Central memory CD8-positive, alpha-beta T cell (primary cell): ENCODE measurements at regions not wholly inside any gene's neighbourhood (a gene's known extent, or its start where the extent isn't known, plus 50 kb on each side); places are given as distances from the start of the nearest gene placed in this dataset.
A peak's percentile ranks its signal among the peaks of the same experiment; 100 is the strongest.

Experiments used
- ATAC-seq: fragments of 150-1000 bp; cut with Tn5 transposase; replicated peaks from 2 replicates; pipeline ENCODE4 v1.10.0; 2022; ENCODE audit warnings: mild to moderate bottlenecking, moderate FRiP score, moderate number of reproducible peaks; ENCODE audit not compliant: poor library complexity, severe bottlenecking; ENCODE audit errors: extremely low read depth
- DNase-seq, 2 donors: peaks; one replicate each; pipeline ENCODE4 v3.0.0; 2021; ENCODE audit warnings: low spot score in 2 of 2
- H3K27ac Mint-ChIP-seq: one replicate; pipeline ENCODE4 v1.8.0; 2022; ENCODE audit warnings: low read depth, mild to moderate bottlenecking, moderate library complexity, mixed read lengths
- H3K27me3 Mint-ChIP-seq: one replicate; pipeline ENCODE4 v1.8.0; 2022; ENCODE audit warnings: mixed read lengths
- H3K36me3 Mint-ChIP-seq: one replicate; pipeline ENCODE4 v1.8.0; 2022; ENCODE audit warnings: mild to moderate bottlenecking, moderate library complexity, mixed read lengths; ENCODE audit not compliant: insufficient read depth
- H3K4me1 Mint-ChIP-seq: one replicate; pipeline ENCODE4 v1.8.0; 2022; ENCODE audit warnings: mixed read lengths
- H3K4me3 Mint-ChIP-seq: one replicate; pipeline ENCODE4 v1.8.0; 2022; ENCODE audit warnings: mild to moderate bottlenecking, moderate library complexity, mixed read lengths
- H3K9me3 Mint-ChIP-seq: one replicate; pipeline ENCODE4 v1.8.0; 2022; ENCODE audit warnings: mixed read lengths

GRCh38 chr7:106433377-106433776, 148.6 kb upstream of the NAMPT start:
- H3K4me1 Mint-ChIP-seq = no peaks in the 10 kb centered on the region
- no peak overlapping the region for H3K4me3 Mint-ChIP-seq
- DNase-seq = no peak
- no peak for ATAC-seq
- no peaks in the 10 kb centered on the region for H3K36me3 Mint-ChIP-seq
- H3K9me3 Mint-ChIP-seq = no peaks in the 10 kb centered on the region
- H3K27ac Mint-ChIP-seq = no peak overlapping the region
- peaks cover 17% of the 10 kb centered on the region for H3K27me3 Mint-ChIP-seq

GRCh38 chr7:106430535-106431455, 146.0 kb upstream of the NAMPT start:
- no peak overlapping the region for H3K4me3 Mint-ChIP-seq
- H3K36me3 Mint-ChIP-seq = no peaks in the 10 kb centered on the region
- no peak overlapping the region for H3K27ac Mint-ChIP-seq
- peaks cover 17% of the 10 kb centered on the region for H3K27me3 Mint-ChIP-seq
- no peak for DNase-seq
- H3K9me3 Mint-ChIP-seq = no peaks in the 10 kb centered on the region
- no peaks in the 10 kb centered on the region for H3K4me1 Mint-ChIP-seq
- no peak for ATAC-seq

- DNase-seq = no peak
- Mint-ChIP-seq H3K36me3 (no peaks in the 10 kb centered on the region), H3K27ac (no peak overlapping the region), H3K4me3 (no peak overlapping the region), H3K4me1 (no peaks in the 10 kb centered on the region), H3K27me3 (peaks cover 17% of the 10 kb centered on the region), H3K9me3 (no peaks in the 10 kb centered on the region)
- no peak for ATAC-seq
Observed at GRCh38 chr7:106430103-106430502, 145.3 kb upstream of the NAMPT start.

- no peak for DNase-seq
- H3K27me3 Mint-ChIP-seq = peaks cover under 1% of the 10 kb centered on the region
- H3K4me1 Mint-ChIP-seq = peaks cover 7% of the 10 kb centered on the region
- no peak overlapping the region for H3K4me3 Mint-ChIP-seq
- H3K27ac Mint-ChIP-seq = no peak overlapping the region
- no peaks in the 10 kb centered on the region for H3K9me3 Mint-ChIP-seq
- ATAC-seq = no peak
- no peaks in the 10 kb centered on the region for H3K36me3 Mint-ChIP-seq
Observed at GRCh38 chr7:106426803-106427202, 142.0 kb upstream of the NAMPT start.

- Mint-ChIP-seq H3K9me3 (no peaks in the 10 kb centered on the region), H3K4me1 (peaks cover 7% of the 10 kb centered on the region), H3K36me3 (no peaks in the 10 kb centered on the region), H3K27me3 (peaks cover 11% of the 10 kb centered on the region), H3K27ac (peak overlapping the region; percentile 24), H3K4me3 (no peak overlapping the region)
- DNase-seq (peak in 1 of 2 donors; percentile 16), ATAC-seq (peak; percentile 80)
Observed at GRCh38 chr7:106425017-106425719, 140.4 kb upstream of the NAMPT start.

GRCh38 chr7:106424476-106425016, 139.8 kb upstream of the NAMPT start:
- DNase-seq (no peak), ATAC-seq (no peak)
- no peak overlapping the region for H3K4me3 Mint-ChIP-seq
- peaks cover 7% of the 10 kb centered on the region for H3K4me1 Mint-ChIP-seq
- peak overlapping the region; percentile 24 for H3K27ac Mint-ChIP-seq
- H3K9me3 Mint-ChIP-seq = no peaks in the 10 kb centered on the region
- no peaks in the 10 kb centered on the region for H3K36me3 Mint-ChIP-seq
- peaks cover 17% of the 10 kb centered on the region for H3K27me3 Mint-ChIP-seq

- no peak for DNase-seq
- ATAC-seq = no peak
- Mint-ChIP-seq H3K27ac (peak overlapping the region; percentile 24), H3K4me3 (no peak overlapping the region), H3K4me1 (peaks cover 7% of the 10 kb centered on the region), H3K9me3 (no peaks in the 10 kb centered on the region), H3K27me3 (peaks cover 23% of the 10 kb centered on the region), H3K36me3 (no peaks in the 10 kb centered on the region)
Observed at GRCh38 chr7:106423821-106424475, 139.2 kb upstream of the NAMPT start.

GRCh38 chr7:106423111-106423510, 138.3 kb upstream of the NAMPT start:
- H3K4me1 Mint-ChIP-seq = peaks cover 7% of the 10 kb centered on the region
- H3K27ac Mint-ChIP-seq = no peak overlapping the region
- H3K9me3 Mint-ChIP-seq = no peaks in the 10 kb centered on the region
- H3K36me3 Mint-ChIP-seq = no peaks in the 10 kb centered on the region
- H3K27me3 Mint-ChIP-seq = peaks cover 27% of the 10 kb centered on the region
- H3K4me3 Mint-ChIP-seq = no peak overlapping the region
- ATAC-seq (no peak), DNase-seq (no peak)

- peaks cover 4% of the 10 kb centered on the region for H3K9me3 Mint-ChIP-seq
- peaks cover 33% of the 10 kb centered on the region for H3K27me3 Mint-ChIP-seq
- peaks cover 7% of the 10 kb centered on the region for H3K4me1 Mint-ChIP-seq
- H3K27ac Mint-ChIP-seq = no peak overlapping the region
- no peak overlapping the region for H3K4me3 Mint-ChIP-seq
- no peak for ATAC-seq
- no peak for DNase-seq
- H3K36me3 Mint-ChIP-seq = no peaks in the 10 kb centered on the region
Observed at GRCh38 chr7:106421181-106421762, 136.5 kb upstream of the NAMPT start.

GRCh38 chr7:106420736-106421135, 136.0 kb upstream of the NAMPT start:
- Mint-ChIP-seq H3K27ac (no peak overlapping the region), H3K4me1 (peaks cover 7% of the 10 kb centered on the region), H3K9me3 (peaks cover 6% of the 10 kb centered on the region), H3K4me3 (no peak overlapping the region), H3K36me3 (no peaks in the 10 kb centered on the region), H3K27me3 (peaks cover 38% of the 10 kb centered on the region)
- ATAC-seq (no peak), DNase-seq (no peak)

- H3K27me3 Mint-ChIP-seq = peaks cover 43% of the 10 kb centered on the region
- H3K4me1 Mint-ChIP-seq = peaks cover 7% of the 10 kb centered on the region
- peaks cover 6% of the 10 kb centered on the region for H3K9me3 Mint-ChIP-seq
- no peak for DNase-seq
- H3K4me3 Mint-ChIP-seq = no peak overlapping the region
- no peak overlapping the region for H3K27ac Mint-ChIP-seq
- no peaks in the 10 kb centered on the region for H3K36me3 Mint-ChIP-seq
- no peak for ATAC-seq
Observed at GRCh38 chr7:106420210-106420609, 135.4 kb upstream of the NAMPT start.
